B cell (primary cell): ENCODE measurements at regions not wholly inside any gene's neighbourhood (a gene's known extent, or its start where the extent isn't known, plus 50 kb on each side); places are given as distances from the start of the nearest gene placed in this dataset.

Experiments used
- ATAC-seq: fragments of 200-7000 bp; cut with Tn5 transposase; one replicate; pipeline ENCODE4 v1.10.0; 2021; ENCODE audit warnings: low read depth, mild to moderate bottlenecking, moderate number of reproducible peaks, moderate library complexity
- CTCF ChIA-PET: fragments of 350-600 bp; sonication (Branson Sonifier 250); formaldehyde crosslinking; loops from one replicate; lab custom pipeline; 2021; ENCODE audit warnings: antibody characterized with exemption, inconsistent platforms; lab: Charles Lee
- POLR2A ChIA-PET: fragments of 350-600 bp; sonication (Branson Sonifier 250); formaldehyde crosslinking; loops from one replicate; lab custom pipeline; 2021; ENCODE audit warnings: antibody characterized with exemption; lab: Charles Lee
- DNase-seq: peaks from one replicate; pipeline ENCODE4 v3.0.0; 2013
- H2AFZ ChIP-seq: 2 replicates; pipeline ENCODE4 v1.6.1; 2012; ENCODE audit warnings: mild to moderate bottlenecking, low read depth, low read length; ENCODE audit not compliant: insufficient read depth, poor library complexity, severe bottlenecking
- H3K27ac ChIP-seq, 2 donors: 1 replicate in 1 of 2; 2 replicates in 1 of 2; pipeline ENCODE4 v1.5.1; 2012 to 2013; ENCODE audit warnings: low read length in 2 of 2, mild to moderate bottlenecking in 2 of 2, moderate library complexity in 1 of 2
- H3K27me3 ChIP-seq, 4 experiments: fragments of 200-600 bp in 1 of 4; sonication (generic) in 1 of 4; replicated peaks in 1 of 4; 1 replicate in 2 of 4; 2 replicates in 2 of 4; pipeline versions ENCODE4 v1.6.1 to v1.7.0; 2013 to 2016; ENCODE audit warnings: low read length in 3 of 4, mild to moderate bottlenecking in 2 of 4, mixed read lengths in 1 of 4, moderate library complexity in 1 of 4; ENCODE audit not compliant: insufficient read depth in 4 of 4, control insufficient read depth in 3 of 4; ENCODE audit errors: control extremely low read depth in 1 of 4
- H3K36me3 ChIP-seq, 2 experiments: replicated peaks in 1 of 2; 1 replicate in 1 of 2; 2 replicates in 1 of 2; pipeline versions ENCODE4 v1.6.1 to v1.7.1; 2013; ENCODE audit warnings: low read length in 1 of 2; ENCODE audit not compliant: insufficient read depth in 2 of 2, control insufficient read depth in 1 of 2; ENCODE audit errors: control extremely low read depth in 1 of 2, extremely low read depth in 1 of 2
- H3K4me1 ChIP-seq, 2 donors: fragments of 200-600 bp in 1 of 2; sonication (generic) in 1 of 2; 1 replicate in 1 of 2; 2 replicates in 1 of 2; pipeline versions ENCODE4 v1.5.1 to v1.6.1; 2013 to 2017; ENCODE audit warnings: low read length in 2 of 2; ENCODE audit not compliant: control insufficient read depth in 2 of 2, insufficient read depth in 2 of 2
- H3K4me2 ChIP-seq: replicated peaks from 2 replicates; pipeline ENCODE3; 2012; ENCODE audit warnings: mild to moderate bottlenecking, low read depth, low read length; ENCODE audit not compliant: poor library complexity, severe bottlenecking
- H3K4me3 ChIP-seq, 5 experiments: fragments of 200-600 bp in 1 of 5; sonication (generic) in 1 of 5; 1 replicate in 3 of 5; 2 replicates in 2 of 5; pipeline versions ENCODE4 v1.5.1 to v1.7.0; 2011 to 2016; ENCODE audit warnings: low read length in 4 of 5, mild to moderate bottlenecking in 4 of 5, low read depth in 2 of 5, control low read depth in 1 of 5, moderate library complexity in 1 of 5; ENCODE audit not compliant: insufficient read depth in 1 of 5; ENCODE audit errors: control extremely low read depth in 1 of 5, extremely low read depth in 1 of 5
- H3K79me2 ChIP-seq: fragments of 200-600 bp; sonication (generic); one replicate; pipeline ENCODE4 v1.6.0; 2016; ENCODE audit warnings: low read length; ENCODE audit not compliant: control insufficient read depth, insufficient read depth
- H3K9ac ChIP-seq: fragments of 200-600 bp; sonication (generic); 2 replicates; pipeline ENCODE4 v1.6.1; 2017; ENCODE audit warnings: mild to moderate bottlenecking, low read length, moderate library complexity
- H3K9me3 ChIP-seq, 3 donors: one replicate each; pipeline versions ENCODE4 v1.6.1 to v1.7.1; 2013; ENCODE audit warnings: low read length in 2 of 3; ENCODE audit not compliant: control insufficient read depth in 2 of 3, insufficient read depth in 1 of 3; ENCODE audit errors: control extremely low read depth in 1 of 3
- H4K20me1 ChIP-seq: 2 replicates; pipeline ENCODE4 v1.6.0; 2012; ENCODE audit warnings: mild to moderate bottlenecking, low read length; ENCODE audit not compliant: insufficient read depth, control insufficient read depth, poor library complexity, severe bottlenecking
- H3K27ac Mint-ChIP-seq: one replicate; pipeline ENCODE4 v1.8.0; 2021; ENCODE audit warnings: mixed read lengths
- H3K27me3 Mint-ChIP-seq: one replicate; pipeline ENCODE4 v1.8.0; 2021; ENCODE audit warnings: mixed read lengths
- H3K4me1 Mint-ChIP-seq: one replicate; pipeline ENCODE4 v1.8.0; 2021; ENCODE audit warnings: mixed read lengths
- H3K4me3 Mint-ChIP-seq: one replicate; pipeline ENCODE4 v1.8.0; 2021; ENCODE audit warnings: mixed read lengths
- H3K9me3 Mint-ChIP-seq: one replicate; pipeline ENCODE4 v1.8.0; 2022; ENCODE audit warnings: mixed read lengths; ENCODE audit not compliant: insufficient read depth
- EZH2 ChIP-seq: IDR thresholded peaks from 2 replicates; pipeline ENCODE4 v1.6.1; 2012; ENCODE audit warnings: borderline replicate concordance, low read depth, mild to moderate bottlenecking, moderate library complexity, low read length; ENCODE audit not compliant: insufficient read depth, poor library complexity, severe bottlenecking
- WGBS: methylation state at CpG from one replicate; pipeline ENCODE4 v1.1.5; 2013; ENCODE audit warnings: missing lambda C conversion rate; ENCODE audit not compliant: insufficient coverage; 5-methylcytosine and 5-hydroxymethylcytosine counted together
- intact Hi-C: fragments of 100-400 bp; cut with micrococcal nuclease; formaldehyde crosslinking; loops from one replicate; pipeline ENCODE4 v1.10.0; 2022
- TF ChIP-seq, protein P1 (sequence below): fragments of 200-600 bp; IDR thresholded peaks from one replicate; pipeline ENCODE4 v1.8.0; 2022; ENCODE audit warnings: antibody characterized with exemption, mild to moderate bottlenecking

DNA sequence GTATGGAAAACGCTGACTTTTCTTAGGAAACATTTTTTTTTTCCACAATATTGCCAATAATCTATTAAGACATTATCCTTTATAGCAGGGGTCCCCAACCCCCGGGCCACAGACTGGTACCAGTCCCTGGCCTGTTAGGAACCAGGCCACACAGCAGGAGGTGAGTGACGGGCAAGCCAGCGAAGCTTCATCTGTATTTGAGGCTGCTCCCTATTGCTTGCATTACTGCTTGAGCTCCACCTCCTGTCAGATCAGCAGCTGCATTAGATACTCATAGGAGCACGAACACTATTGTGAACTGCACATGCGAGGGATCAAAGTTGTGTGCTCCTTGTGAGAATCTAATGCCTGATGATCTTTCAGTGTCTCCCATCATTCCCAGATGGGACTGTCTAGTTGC, 793.7 kb downstream of the SLITRK5 start:
- no peak overlapping the region for H3K4me3 ChIP-seq
- no peaks in the 10 kb centered on the region for H3K36me3 ChIP-seq
- H4K20me1 ChIP-seq, result no peaks in the 10 kb centered on the region
- no peak overlapping the region for H3K27ac ChIP-seq
- Mint-ChIP-seq H3K4me3 (no peak overlapping the region), H3K27ac (no peak overlapping the region), H3K9me3 (no peaks in the 10 kb centered on the region), H3K4me1 (peaks cover 5% of the 10 kb centered on the region), H3K27me3 (no peaks in the 10 kb centered on the region)
- H3K79me2 ChIP-seq, result no peaks in the 10 kb centered on the region
- peak overlapping the region; percentile 32 for H3K4me2 ChIP-seq
- ATAC-seq (no peak), DNase-seq (no peak)
- ChIA-PET CTCF (no interaction called here), POLR2A (no interaction called here)
- no peaks in the 10 kb centered on the region for H3K27me3 ChIP-seq
- peaks cover 4 to 8% of the 10 kb centered on the region in 2 donors for H3K4me1 ChIP-seq
- 59% methylated on average over 5 of the region's 6 CpGs for WGBS
- no peak overlapping the region for H2AFZ ChIP-seq
- intact Hi-C loops, result no loop called here
- H3K9me3 ChIP-seq, result no peaks in the 10 kb centered on the region
- no peak for TF ChIP-seq EZH2
- TF ChIP-seq, protein P1, sequence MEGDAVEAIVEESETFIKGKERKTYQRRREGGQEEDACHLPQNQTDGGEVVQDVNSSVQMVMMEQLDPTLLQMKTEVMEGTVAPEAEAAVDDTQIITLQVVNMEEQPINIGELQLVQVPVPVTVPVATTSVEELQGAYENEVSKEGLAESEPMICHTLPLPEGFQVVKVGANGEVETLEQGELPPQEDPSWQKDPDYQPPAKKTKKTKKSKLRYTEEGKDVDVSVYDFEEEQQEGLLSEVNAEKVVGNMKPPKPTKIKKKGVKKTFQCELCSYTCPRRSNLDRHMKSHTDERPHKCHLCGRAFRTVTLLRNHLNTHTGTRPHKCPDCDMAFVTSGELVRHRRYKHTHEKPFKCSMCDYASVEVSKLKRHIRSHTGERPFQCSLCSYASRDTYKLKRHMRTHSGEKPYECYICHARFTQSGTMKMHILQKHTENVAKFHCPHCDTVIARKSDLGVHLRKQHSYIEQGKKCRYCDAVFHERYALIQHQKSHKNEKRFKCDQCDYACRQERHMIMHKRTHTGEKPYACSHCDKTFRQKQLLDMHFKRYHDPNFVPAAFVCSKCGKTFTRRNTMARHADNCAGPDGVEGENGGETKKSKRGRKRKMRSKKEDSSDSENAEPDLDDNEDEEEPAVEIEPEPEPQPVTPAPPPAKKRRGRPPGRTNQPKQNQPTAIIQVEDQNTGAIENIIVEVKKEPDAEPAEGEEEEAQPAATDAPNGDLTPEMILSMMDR, result no peak
- H3K9ac ChIP-seq, result no peak overlapping the region

- H3K27ac Mint-ChIP-seq, result no peak overlapping the region
- H3K27me3 Mint-ChIP-seq, result no peaks in the 10 kb centered on the region
- ATAC-seq (no peak), DNase-seq (no peak)
- Histone ChIP-seq H3K9me3 (no peaks in the 10 kb centered on the region), H3K4me1 (peaks cover 0 to 7% of the 10 kb centered on the region in 2 donors), H3K79me2 (no peaks in the 10 kb centered on the region), H4K20me1 (no peaks in the 10 kb centered on the region), H3K4me3 (no peak overlapping the region), H3K9ac (no peak overlapping the region), H3K27ac (no peak overlapping the region), H3K36me3 (no peaks in the 10 kb centered on the region), H3K27me3 (no peaks in the 10 kb centered on the region), H3K4me2 (no peak overlapping the region), H2AFZ (peak overlapping the region; percentile 11)
- H3K4me1 Mint-ChIP-seq, result peaks cover 7% of the 10 kb centered on the region
- TF ChIP-seq, protein P1, result no peak
- no peak for TF ChIP-seq EZH2
- peaks cover 3% of the 10 kb centered on the region for H3K9me3 Mint-ChIP-seq
- POLR2A ChIA-PET, result no interaction called here
- CTCF ChIA-PET, result no interaction called here
- intact Hi-C loops, result no loop called here
- H3K4me3 Mint-ChIP-seq, result no peak overlapping the region
- WGBS, result no CpG with 5 or more reads among the region's 3 CpGs
These were observed 801.1 kb downstream of the SLITRK5 start for GRCh38 chr13:88472316-88472715.
